IPS DF 4.7 (cell line): ENCODE measurements at regions not wholly inside any gene's neighbourhood (a gene's known extent, or its start where the extent isn't known, plus 50 kb on each side); places are given as distances from the start of the nearest gene placed in this dataset.

Source experiments
- DNase-seq: peaks from one replicate; pipeline ENCODE4 v3.0.0-alpha.2; 2013; ENCODE audit warnings: low spot score; ENCODE audit errors: extremely low read depth

DNA sequence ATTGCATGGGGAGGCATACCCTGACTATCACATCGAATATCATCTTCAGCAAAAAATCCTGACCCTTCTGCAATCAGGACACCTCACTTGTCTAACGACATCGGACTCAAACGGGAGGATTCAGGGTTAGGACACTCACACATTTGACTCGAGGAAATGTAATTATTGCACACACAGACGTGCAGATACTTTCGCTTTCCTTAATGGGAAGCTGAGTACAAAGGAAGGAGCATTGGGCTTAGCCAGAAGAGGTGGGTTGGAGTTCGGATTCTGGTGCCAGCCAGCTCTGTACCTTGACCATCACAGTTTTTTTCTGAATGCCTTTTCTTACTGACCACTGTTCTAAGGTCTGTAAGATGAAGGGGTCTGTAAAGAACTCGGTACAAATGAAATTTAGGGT is 260.4 kb downstream of the GALC start:
- no peak for DNase-seq

GRCh38 chr14:87725318-87725717 is 267.7 kb downstream of the GALC start:
- DNase-seq: no peak

- DNase-seq: no peak
Measured at GRCh38 chr14:87712396-87713090, 280.4 kb downstream of the GALC start.

GRCh38 chr14:87705439-87705896 is 287.5 kb downstream of the GALC start:
- no peak for DNase-seq

GRCh38 chr14:87698481-87698880 is 294.5 kb downstream of the GALC start:
- DNase-seq: no peak

DNA sequence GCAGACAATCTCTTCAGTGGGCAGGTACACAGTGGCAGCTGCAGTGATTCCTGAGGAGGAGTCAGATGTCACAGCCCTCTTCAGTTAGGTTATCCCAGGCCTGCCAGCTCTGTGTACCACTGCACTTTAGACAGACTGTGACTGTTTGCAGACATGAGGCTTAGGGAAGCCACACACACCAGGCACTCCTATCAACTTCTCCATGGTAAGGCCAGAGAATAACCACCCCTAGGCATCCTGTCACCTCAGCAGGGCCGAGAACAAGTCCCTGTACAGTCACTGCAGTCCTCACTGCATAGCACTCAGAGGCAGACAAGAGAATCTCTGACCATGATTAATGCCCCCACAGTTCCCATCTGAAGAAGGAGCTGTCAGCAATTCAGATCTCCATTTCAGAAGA is 296.5 kb downstream of the GALC start:
- DNase-seq: no peak

- DNase-seq: no peak
Measured at GRCh38 chr14:87691042-87691881, 301.7 kb downstream of the GALC start.

DNA sequence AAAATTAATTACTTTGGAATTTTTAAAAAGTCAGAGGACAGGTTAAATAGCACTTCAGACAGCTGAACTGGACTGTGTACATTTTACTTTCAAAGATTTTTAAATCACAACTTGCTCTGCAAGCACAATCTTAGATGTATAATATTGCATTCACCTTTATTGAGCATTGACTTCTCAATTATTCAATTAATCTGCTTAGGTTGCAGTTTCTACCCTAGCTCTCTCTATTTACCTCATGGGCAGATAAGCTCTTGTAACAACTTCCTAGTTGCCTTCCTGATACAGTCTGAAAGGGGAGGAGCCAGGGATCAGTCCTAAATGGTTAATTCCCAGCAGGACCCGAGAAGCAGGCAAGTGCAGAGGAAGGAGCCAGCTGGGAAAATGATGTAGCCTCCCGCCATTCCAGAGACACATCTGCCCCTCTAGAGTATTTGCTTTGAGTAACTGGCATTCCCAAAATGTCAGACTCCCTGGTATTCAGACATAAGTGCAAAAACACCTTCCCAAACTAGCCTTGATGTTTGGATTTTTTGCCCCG is 302.8 kb downstream of the GALC start:
- no peak for DNase-seq

DNA sequence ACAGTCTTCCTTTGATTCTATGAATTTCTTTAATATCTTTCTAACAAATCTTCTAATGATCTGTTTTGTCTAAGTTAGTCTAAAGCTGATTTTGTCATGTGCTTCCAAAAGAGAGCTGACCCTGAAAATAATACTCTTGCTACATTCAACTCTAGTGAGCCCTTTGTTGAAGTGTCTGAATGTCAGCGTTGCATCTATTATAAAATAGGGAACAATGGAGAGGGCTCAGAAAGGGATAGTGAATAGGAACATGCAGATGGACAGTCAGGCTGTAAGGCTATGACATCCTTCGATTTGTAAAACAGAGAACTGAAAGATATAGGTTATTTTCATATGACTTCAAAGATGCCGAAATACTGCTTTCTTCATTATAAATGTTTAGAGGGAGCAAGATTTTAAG is 304.5 kb downstream of the GALC start:
- no peak for DNase-seq

DNA sequence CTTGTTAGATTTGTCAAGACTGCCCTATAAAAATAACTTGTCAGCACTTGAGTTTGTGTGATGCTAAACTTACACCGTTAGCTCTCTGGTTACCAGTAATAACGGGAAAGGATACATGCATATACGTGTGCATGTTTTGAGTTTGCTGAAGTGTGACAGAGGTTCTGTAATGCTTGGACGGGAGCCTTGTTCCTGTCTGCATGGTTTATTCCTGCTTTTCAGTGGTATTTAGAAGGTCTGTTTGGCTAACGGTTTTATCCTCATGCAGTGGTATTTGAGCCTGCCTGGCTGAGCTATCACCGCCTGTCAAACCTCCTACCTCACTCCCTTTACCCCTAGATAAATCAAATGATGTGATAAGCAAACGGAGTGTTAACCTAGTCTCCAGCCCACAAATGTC is 305.6 kb downstream of the GALC start:
- no peak for DNase-seq

- DNase-seq: no peak
Measured at GRCh38 chr14:87686746-87687145, 306.2 kb downstream of the GALC start.

- no peak for DNase-seq
Measured at GRCh38 chr14:87679866-87680265, 313.1 kb downstream of the GALC start.

DNA sequence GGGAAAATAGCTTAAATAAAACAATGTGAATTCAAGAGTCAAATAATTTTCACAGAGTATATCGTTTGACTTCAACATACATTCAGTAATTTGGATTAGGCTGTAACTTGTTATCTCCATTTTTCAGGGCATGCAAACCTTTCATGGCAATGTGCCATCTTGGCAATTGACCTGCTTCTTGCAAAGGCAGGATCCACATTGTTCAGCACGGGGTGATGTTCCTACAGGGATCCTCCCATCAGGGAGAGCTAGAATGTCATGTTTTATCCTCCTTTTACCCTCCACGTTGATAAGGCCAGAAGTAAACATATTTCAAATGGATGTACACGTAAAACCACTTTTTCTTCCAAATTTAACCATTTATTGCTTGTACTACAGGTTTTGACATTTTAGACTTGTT is 314.4 kb downstream of the GALC start:
- no peak for DNase-seq

GRCh38 chr14:87676814-87677437 is 316.1 kb downstream of the GALC start:
- no peak for DNase-seq

DNA sequence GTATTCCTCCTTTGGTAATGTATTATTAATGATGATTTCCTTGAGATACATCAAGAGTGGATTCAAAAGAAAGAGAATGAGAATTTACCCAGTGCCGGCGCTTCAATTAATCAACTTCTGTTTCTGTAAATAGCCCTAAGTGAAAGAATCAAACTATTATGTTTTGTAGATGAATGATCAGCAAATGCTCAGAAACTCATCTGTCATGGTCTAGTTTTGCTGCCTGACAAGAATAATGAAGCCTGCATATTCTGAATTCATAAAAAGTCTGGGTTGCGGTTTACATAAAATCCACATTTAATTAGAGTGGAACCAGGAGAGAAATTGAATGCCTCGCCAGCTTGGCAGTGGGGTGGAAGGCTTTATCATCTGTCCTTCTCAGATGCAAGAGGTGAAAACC is 325.3 kb downstream of the GALC start:
- no peak for DNase-seq

DNA sequence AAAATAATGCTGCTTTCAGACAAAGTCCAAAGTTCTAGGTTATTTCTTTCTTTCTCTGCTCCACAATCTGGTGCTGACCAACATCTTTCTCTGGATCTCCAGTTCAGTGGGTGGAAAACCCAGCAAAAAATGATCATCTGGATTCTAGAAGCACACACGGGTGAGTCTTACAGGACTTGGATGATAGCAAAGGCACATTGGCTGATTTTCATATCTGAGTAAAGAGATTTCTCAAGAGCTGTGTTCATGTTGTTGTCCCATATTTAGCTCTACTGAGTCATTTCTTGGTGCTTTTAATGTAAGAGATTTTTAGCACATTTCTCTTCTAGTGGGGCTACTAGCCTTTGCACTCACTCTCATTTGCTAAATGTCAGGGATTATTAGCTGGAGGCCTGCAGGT is 336.7 kb downstream of the GALC start:
- DNase-seq: no peak

- DNase-seq: no peak
Measured at GRCh38 chr14:87652278-87652677, 340.7 kb downstream of the GALC start.

GRCh38 chr14:87644689-87645088 is 348.3 kb downstream of the GALC start:
- DNase-seq: no peak

DNA sequence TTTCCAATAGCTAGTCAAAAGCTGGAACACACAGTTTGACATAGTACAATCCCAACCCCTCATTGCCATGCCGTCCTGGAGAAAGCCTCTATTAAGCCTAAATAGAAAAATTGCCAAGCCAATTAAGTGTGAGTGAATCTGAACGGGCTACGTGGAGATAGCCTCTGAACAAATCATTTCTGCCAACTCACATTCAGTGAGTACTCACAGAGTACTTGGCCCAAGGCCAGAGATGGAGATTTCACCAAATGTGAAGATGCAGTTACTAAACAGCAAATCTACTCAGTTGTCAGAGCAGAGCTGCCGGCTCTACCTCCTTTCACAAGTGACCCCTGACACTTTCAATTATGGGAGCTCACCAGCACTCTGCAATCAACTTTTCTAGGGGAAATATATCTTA is 350.0 kb downstream of the GALC start:
- no peak for DNase-seq

GRCh38 chr14:87640553-87640952 is 352.4 kb downstream of the GALC start:
- DNase-seq: no peak

GRCh38 chr14:87638196-87638595 is 354.8 kb downstream of the GALC start:
- DNase-seq: no peak

GRCh38 chr14:87635442-87635841 is 357.5 kb downstream of the GALC start:
- no peak for DNase-seq
